ENCODE measurements at regions not wholly inside any gene's neighbourhood (a gene's known extent, or its start where the extent isn't known, plus 50 kb on each side); places are given as distances from the start of the nearest gene placed in this dataset.

GRCh38 chr3:137264843-137265330, 307.1 kb downstream of the IL20RB start:
- Histone ChIP-seq H3K4me1 (ENCODE audit: control insufficient read depth in 4 of 4, insufficient read depth in 4 of 4, low read length in 3 of 4) (no peaks in the 10 kb centered on the region), H3K9me3 (ENCODE audit: control insufficient read depth in 4 of 4, low read length in 3 of 4) (no peaks in the 10 kb centered on the region), H3K36me3 (ENCODE audit: control insufficient read depth in 4 of 4, insufficient read depth in 3 of 4, low read depth in 1 of 4, low read length in 3 of 4) (no peaks in the 10 kb centered on the region), H3K4me3 (ENCODE audit: low read depth in 1 of 3, low read length in 3 of 3) (no peak overlapping the region), H3K27ac (ENCODE audit: low read depth in 1 of 2, low read length in 2 of 2) (no peak overlapping the region), H3K9ac (ENCODE audit: low read depth in 1 of 2, low read length in 2 of 2) (no peak overlapping the region), H3K27me3 (ENCODE audit: control insufficient read depth in 4 of 4, insufficient read depth in 4 of 4, low read length in 3 of 4) (peaks cover 0 to 4% (median 0%) of the 10 kb centered on the region in 4 donors)
- TF ChIP-seq TAF1 (conservative IDR thresholded peaks at IDR 0.05) (no peak), HNF4A (conservative IDR thresholded peaks at IDR 0.05) (no peak), NR2F2 (IDR thresholded peaks at IDR 0.05) (no peak), YY1 (IDR thresholded peaks at IDR 0.05) (no peak), SP1 (IDR thresholded peaks at IDR 0.05) (no peak)
- 74% methylated on average over 3 of the region's 3 CpGs for WGBS
- DNase-seq (ENCODE audit: low spot score) = no peak

GRCh38 chr3:137282871-137283270, 325.1 kb downstream of the IL20RB start:
- Histone ChIP-seq H3K4me3 (ENCODE audit: low read depth in 1 of 3, low read length in 3 of 3) (no peak overlapping the region), H3K36me3 (ENCODE audit: control insufficient read depth in 4 of 4, insufficient read depth in 3 of 4, low read depth in 1 of 4, low read length in 3 of 4) (no peaks in the 10 kb centered on the region), H3K27me3 (ENCODE audit: control insufficient read depth in 4 of 4, insufficient read depth in 4 of 4, low read length in 3 of 4) (peaks cover 0 to 4% (median 0%) of the 10 kb centered on the region in 4 donors), H3K4me1 (ENCODE audit: control insufficient read depth in 4 of 4, insufficient read depth in 4 of 4, low read length in 3 of 4) (no peaks in the 10 kb centered on the region), H3K9me3 (ENCODE audit: control insufficient read depth in 4 of 4, low read length in 3 of 4) (no peaks in the 10 kb centered on the region), H3K9ac (ENCODE audit: low read depth in 1 of 2, low read length in 2 of 2) (no peak overlapping the region), H3K27ac (ENCODE audit: low read depth in 1 of 2, low read length in 2 of 2) (no peak overlapping the region)
- TF ChIP-seq EGR1 (IDR thresholded peaks at IDR 0.05; ENCODE audit: low read depth in 2 of 2) (no peak), MAX (IDR thresholded peaks at IDR 0.05) (no peak), HNF4G (IDR thresholded peaks at IDR 0.05) (no peak), GABPA (IDR thresholded peaks at IDR 0.05 in 1 of 2, conservative IDR thresholded peaks at IDR 0.05 in 1 of 2) (no peak), FOXA2 (IDR thresholded peaks at IDR 0.05) (no peak), REST (IDR thresholded peaks at IDR 0.05) (no peak), RXRA (IDR thresholded peaks at IDR 0.05) (no peak)
- no peak for DNase-seq (ENCODE audit: low spot score)

- Histone ChIP-seq H3K4me1 (ENCODE audit: control insufficient read depth in 4 of 4, insufficient read depth in 4 of 4, low read length in 3 of 4) (no peaks in the 10 kb centered on the region), H3K4me3 (ENCODE audit: low read depth in 1 of 3, low read length in 3 of 3) (no peak overlapping the region), H3K36me3 (ENCODE audit: control insufficient read depth in 4 of 4, insufficient read depth in 3 of 4, low read depth in 1 of 4, low read length in 3 of 4) (no peaks in the 10 kb centered on the region), H3K27ac (ENCODE audit: low read depth in 1 of 2, low read length in 2 of 2) (no peak overlapping the region), H3K27me3 (ENCODE audit: control insufficient read depth in 4 of 4, insufficient read depth in 4 of 4, low read length in 3 of 4) (no peaks in the 10 kb centered on the region), H3K9me3 (ENCODE audit: control insufficient read depth in 4 of 4, low read length in 3 of 4) (no peaks in the 10 kb centered on the region), H3K9ac (ENCODE audit: low read depth in 1 of 2, low read length in 2 of 2) (no peak overlapping the region)
- WGBS = 81% methylated on average over 2 of the region's 2 CpGs
- DNase-seq (ENCODE audit: low spot score) = no peak
- TF ChIP-seq ZBTB33 (IDR thresholded peaks at IDR 0.05) = no peak
- TF ChIP-seq FOXA1 (IDR thresholded peaks at IDR 0.05) = no peak
- TF ChIP-seq MAX (IDR thresholded peaks at IDR 0.05) = no peak
- no peak for TF ChIP-seq NR2F2 (IDR thresholded peaks at IDR 0.05)
- no peak for TF ChIP-seq EGR1 (IDR thresholded peaks at IDR 0.05; ENCODE audit: low read depth in 2 of 2)
- no peak for TF ChIP-seq HNF4G (IDR thresholded peaks at IDR 0.05)
- TF ChIP-seq RAD21 (IDR thresholded peaks at IDR 0.05) = no peak
- no peak for TF ChIP-seq REST (IDR thresholded peaks at IDR 0.05)
- TF ChIP-seq SP1 (IDR thresholded peaks at IDR 0.05) = no peak
- TF ChIP-seq YY1 (IDR thresholded peaks at IDR 0.05) = no peak
- no peak for TF ChIP-seq RXRA (IDR thresholded peaks at IDR 0.05)
- TF ChIP-seq CTCF (IDR thresholded peaks at IDR 0.05; ENCODE audit: low read depth, low read length, missing input control) = no peak
- TF ChIP-seq JUND (IDR thresholded peaks at IDR 0.05) = no peak
- TF ChIP-seq TAF1 (conservative IDR thresholded peaks at IDR 0.05) = no peak
These were observed 328.1 kb downstream of the IL20RB start for GRCh38 chr3:137285924-137286323.

All from liver (tissue), 8 donors.